CD4-positive, alpha-beta T cell (primary cell): ENCODE measurements at regions not wholly inside any gene's neighbourhood (a gene's known extent, or its start where the extent isn't known, plus 50 kb on each side); places are given as distances from the start of the nearest gene placed in this dataset.

Experiments used
- ATAC-seq: fragments of 200-7000 bp; cut with Tn5 transposase; one replicate; pipeline ENCODE4 v1.10.0; 2022; ENCODE audit warnings: mild to moderate bottlenecking; ENCODE audit not compliant: poor library complexity
- CTCF ChIA-PET: fragments of 350-600 bp; sonication (Branson Sonifier 250); formaldehyde crosslinking; loops from one replicate; lab custom pipeline; 2021; ENCODE audit warnings: antibody characterized with exemption, inconsistent platforms; lab: Charles Lee
- POLR2A ChIA-PET: fragments of 350-600 bp; sonication (Branson Sonifier 250); formaldehyde crosslinking; loops from one replicate; lab custom pipeline; 2021; ENCODE audit warnings: antibody characterized with exemption, inconsistent platforms; lab: Charles Lee
- DNase-seq, 14 experiments: peaks; one replicate each; pipeline ENCODE4 v3.0.0-alpha.2; 2013 to 2020; ENCODE audit warnings: mixed read lengths in 2 of 14
- H3K27ac ChIP-seq, 2 donors: one replicate each; pipeline versions ENCODE4 v1.5.1 to v1.7.0; 2013; ENCODE audit warnings: low read length in 2 of 2, low read depth in 1 of 2, mild to moderate bottlenecking in 1 of 2
- H3K27me3 ChIP-seq, 2 experiments: 1 replicate in 1 of 2; 2 replicates in 1 of 2; pipeline versions ENCODE4 v1.6.1 to v1.7.0; 2013; ENCODE audit warnings: low read length in 2 of 2, control low read depth in 1 of 2, mild to moderate bottlenecking in 1 of 2, moderate library complexity in 1 of 2; ENCODE audit not compliant: insufficient read depth in 2 of 2, control insufficient read depth in 1 of 2
- H3K36me3 ChIP-seq: one replicate; pipeline ENCODE4 v1.6.1; 2013; ENCODE audit warnings: low read length, control low read depth; ENCODE audit not compliant: insufficient read depth
- H3K4me1 ChIP-seq: one replicate; pipeline ENCODE4 v1.6.1; 2013; ENCODE audit warnings: low read length, control low read depth; ENCODE audit not compliant: insufficient read depth
- H3K4me3 ChIP-seq: one replicate; pipeline ENCODE4 v1.5.1; 2013; ENCODE audit warnings: mild to moderate bottlenecking, low read length, moderate library complexity
- H3K9me3 ChIP-seq, 2 experiments: 1 replicate in 1 of 2; 2 replicates in 1 of 2; pipeline versions ENCODE4 v1.6.1 to v1.7.0; 2013; ENCODE audit warnings: low read length in 2 of 2, mild to moderate bottlenecking in 2 of 2, control low read depth in 1 of 2, moderate library complexity in 1 of 2; ENCODE audit not compliant: control insufficient read depth in 1 of 2, insufficient read depth in 1 of 2
- H3K27ac Mint-ChIP-seq: one replicate; pipeline ENCODE4 v1.8.0; 2020; ENCODE audit warnings: mixed read lengths
- H3K27me3 Mint-ChIP-seq: one replicate; pipeline ENCODE4 v1.8.0; 2021; ENCODE audit warnings: mixed read lengths
- H3K36me3 Mint-ChIP-seq: one replicate; pipeline ENCODE4 v1.8.0; 2021; ENCODE audit warnings: low read depth, mixed read lengths
- H3K4me1 Mint-ChIP-seq: one replicate; pipeline ENCODE4 v1.8.0; 2021; ENCODE audit warnings: low read depth, mixed read lengths
- H3K4me3 Mint-ChIP-seq: one replicate; pipeline ENCODE4 v1.8.0; 2020; ENCODE audit warnings: mild to moderate bottlenecking, mixed read lengths
- H3K9me3 Mint-ChIP-seq: one replicate; pipeline ENCODE4 v1.8.0; 2020; ENCODE audit warnings: mixed read lengths
- intact Hi-C, 2 experiments: fragments of 100-400 bp; cut with DNase I in 1 of 2; cut with micrococcal nuclease in 1 of 2; formaldehyde crosslinking; loops; one replicate each; pipeline versions ENCODE4 v1.15.1 to v1.9.0; 2023 to 2025; cut with DNase I, micrococcal nuclease
- TF ChIP-seq, protein P1 (sequence below): fragments of 200-600 bp; IDR thresholded peaks from one replicate; pipeline ENCODE4 v1.8.0; 2022; ENCODE audit warnings: antibody characterized with exemption, mild to moderate bottlenecking

DNA sequence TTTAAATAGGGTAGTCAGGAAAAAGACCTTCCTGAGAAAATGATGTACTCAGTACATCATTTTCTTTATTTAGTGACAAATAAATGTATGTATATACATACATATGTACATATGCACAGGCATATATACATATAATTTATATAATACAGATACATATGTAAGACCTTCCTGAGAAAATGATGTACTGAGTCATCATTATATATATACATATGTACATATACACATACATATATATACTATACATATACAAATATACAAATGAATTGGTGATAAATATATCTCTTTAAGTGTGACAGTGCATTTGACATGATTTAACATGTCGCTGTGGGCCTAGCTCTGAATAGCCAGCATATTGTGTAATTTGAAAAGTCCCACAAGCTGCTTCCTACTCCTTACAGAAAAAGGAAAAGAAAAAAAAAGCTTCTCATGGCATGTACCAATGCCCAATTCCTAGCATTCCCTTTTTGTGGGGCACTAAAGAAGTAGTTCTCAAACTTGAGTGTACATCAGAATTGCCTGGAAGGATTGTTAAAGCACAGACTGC is 208.1 kb upstream of the UMPS start:
- no peak for DNase-seq
- no peak overlapping the region for H3K27ac ChIP-seq
- H3K36me3 ChIP-seq, result no peaks in the 10 kb centered on the region
- ATAC-seq, result no peak
- peaks cover 4 to 16% of the 10 kb centered on the region in 2 experiments for H3K27me3 ChIP-seq
- intact Hi-C loops, result no loop called here
- H3K27me3 Mint-ChIP-seq, result peaks cover 26% of the 10 kb centered on the region
- H3K4me3 Mint-ChIP-seq, result no peak overlapping the region
- H3K9me3 Mint-ChIP-seq, result no peaks in the 10 kb centered on the region
- peaks cover 0 to 4% of the 10 kb centered on the region in 2 experiments for H3K9me3 ChIP-seq
- H3K4me1 Mint-ChIP-seq, result no peaks in the 10 kb centered on the region
- H3K4me3 ChIP-seq, result no peak overlapping the region
- ChIA-PET CTCF (no interaction called here), POLR2A (no interaction called here)
- no peak overlapping the region for H3K27ac Mint-ChIP-seq
- H3K36me3 Mint-ChIP-seq, result no peaks in the 10 kb centered on the region
- TF ChIP-seq, protein P1, sequence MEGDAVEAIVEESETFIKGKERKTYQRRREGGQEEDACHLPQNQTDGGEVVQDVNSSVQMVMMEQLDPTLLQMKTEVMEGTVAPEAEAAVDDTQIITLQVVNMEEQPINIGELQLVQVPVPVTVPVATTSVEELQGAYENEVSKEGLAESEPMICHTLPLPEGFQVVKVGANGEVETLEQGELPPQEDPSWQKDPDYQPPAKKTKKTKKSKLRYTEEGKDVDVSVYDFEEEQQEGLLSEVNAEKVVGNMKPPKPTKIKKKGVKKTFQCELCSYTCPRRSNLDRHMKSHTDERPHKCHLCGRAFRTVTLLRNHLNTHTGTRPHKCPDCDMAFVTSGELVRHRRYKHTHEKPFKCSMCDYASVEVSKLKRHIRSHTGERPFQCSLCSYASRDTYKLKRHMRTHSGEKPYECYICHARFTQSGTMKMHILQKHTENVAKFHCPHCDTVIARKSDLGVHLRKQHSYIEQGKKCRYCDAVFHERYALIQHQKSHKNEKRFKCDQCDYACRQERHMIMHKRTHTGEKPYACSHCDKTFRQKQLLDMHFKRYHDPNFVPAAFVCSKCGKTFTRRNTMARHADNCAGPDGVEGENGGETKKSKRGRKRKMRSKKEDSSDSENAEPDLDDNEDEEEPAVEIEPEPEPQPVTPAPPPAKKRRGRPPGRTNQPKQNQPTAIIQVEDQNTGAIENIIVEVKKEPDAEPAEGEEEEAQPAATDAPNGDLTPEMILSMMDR, result no peak
- no peaks in the 10 kb centered on the region for H3K4me1 ChIP-seq

DNA sequence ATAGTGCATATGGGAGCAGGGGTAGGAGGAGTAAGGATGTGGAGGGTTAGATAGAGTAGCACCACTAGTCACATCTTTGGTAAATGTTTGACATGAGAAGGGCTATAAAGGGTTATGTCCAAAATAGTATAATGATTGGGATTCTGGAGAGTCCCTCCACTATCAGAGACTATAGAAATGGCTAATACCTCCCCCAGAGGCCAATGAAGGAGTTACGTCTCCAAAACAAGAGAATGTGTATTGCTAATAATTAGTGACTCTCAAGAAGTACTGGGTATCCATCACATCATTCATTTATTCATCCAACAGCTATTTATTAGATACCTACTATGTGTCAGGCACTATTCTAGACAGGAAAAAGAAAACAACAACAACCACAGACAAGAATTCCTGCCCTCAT is 203.7 kb upstream of the UMPS start:
- Mint-ChIP-seq H3K9me3 (no peaks in the 10 kb centered on the region), H3K27me3 (peaks cover 33% of the 10 kb centered on the region), H3K27ac (no peak overlapping the region), H3K4me1 (no peaks in the 10 kb centered on the region), H3K4me3 (no peak overlapping the region), H3K36me3 (no peaks in the 10 kb centered on the region)
- Histone ChIP-seq H3K9me3 (peaks cover 0 to 4% of the 10 kb centered on the region in 2 experiments), H3K27me3 (peaks cover 0 to 5% of the 10 kb centered on the region in 2 experiments), H3K27ac (no peak overlapping the region), H3K36me3 (no peaks in the 10 kb centered on the region), H3K4me3 (no peak overlapping the region), H3K4me1 (no peaks in the 10 kb centered on the region)
- DNase-seq (no peak), ATAC-seq (no peak)
- CTCF ChIA-PET, result no interaction called here
- POLR2A ChIA-PET, result no interaction called here
- TF ChIP-seq, protein P1, result no peak
- intact Hi-C loops, result no loop called here

DNA sequence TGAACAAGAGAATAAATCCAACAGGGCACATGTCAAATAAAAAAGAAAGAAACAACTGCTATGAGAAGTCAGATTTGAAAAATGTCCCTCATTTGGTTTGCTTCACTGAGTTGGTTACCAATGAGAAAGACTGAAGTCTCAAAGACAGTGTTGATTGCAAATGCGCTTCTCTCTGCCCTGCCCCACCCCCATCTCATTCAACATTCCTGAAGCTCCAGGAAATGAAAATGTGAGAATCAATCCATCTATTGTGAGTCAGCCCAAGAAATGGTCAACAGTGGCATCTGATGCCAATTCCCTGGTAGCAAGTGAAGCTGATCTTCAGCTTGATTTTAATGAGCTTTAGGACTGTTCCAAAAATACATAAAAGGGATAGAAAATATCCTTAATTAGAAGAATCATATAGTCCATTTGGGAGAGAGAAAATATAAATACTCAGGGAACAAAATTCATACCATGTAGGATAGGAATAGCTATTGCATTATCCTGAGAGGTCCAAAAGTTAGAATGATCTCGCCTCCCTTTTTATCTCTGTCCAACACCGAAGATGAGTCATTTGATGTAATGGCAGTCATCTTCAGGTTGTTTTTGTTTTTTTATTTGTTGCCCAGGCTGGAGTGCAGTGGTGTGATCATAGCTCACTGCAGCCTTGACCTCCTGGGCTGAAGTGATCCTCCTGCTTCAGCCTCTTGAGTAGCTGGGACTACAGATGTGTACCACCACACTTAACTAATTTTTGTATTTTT is 200.3 kb upstream of the UMPS start:
- peaks cover 0 to 4% of the 10 kb centered on the region in 2 experiments for H3K27me3 ChIP-seq
- Mint-ChIP-seq H3K27me3 (peaks cover 49% of the 10 kb centered on the region), H3K27ac (no peak overlapping the region), H3K9me3 (no peaks in the 10 kb centered on the region), H3K4me3 (no peak overlapping the region), H3K36me3 (no peaks in the 10 kb centered on the region), H3K4me1 (no peaks in the 10 kb centered on the region)
- ChIA-PET POLR2A (no interaction called here), CTCF (no interaction called here)
- TF ChIP-seq, protein P1, result no peak
- H3K9me3 ChIP-seq, result peaks cover 0 to 4% of the 10 kb centered on the region in 2 experiments
- H3K4me3 ChIP-seq, result no peak overlapping the region
- H3K27ac ChIP-seq, result no peak overlapping the region
- DNase-seq, result no peak
- no peaks in the 10 kb centered on the region for H3K36me3 ChIP-seq
- ATAC-seq, result no peak
- intact Hi-C loops, result no loop called here
- no peaks in the 10 kb centered on the region for H3K4me1 ChIP-seq
